ENCODE measurements at regions not wholly inside any gene's neighbourhood (a gene's known extent, or its start where the extent isn't known, plus 50 kb on each side); places are given as distances from the start of the nearest gene placed in this dataset.
A peak's percentile ranks its signal among the peaks of the same experiment; 100 is the strongest.
"Not testable (repeated sequence)": the region's sequence is repeated elsewhere in the genome, so short reads cannot be mapped to it uniquely, and the experiment has no call there.

DNA sequence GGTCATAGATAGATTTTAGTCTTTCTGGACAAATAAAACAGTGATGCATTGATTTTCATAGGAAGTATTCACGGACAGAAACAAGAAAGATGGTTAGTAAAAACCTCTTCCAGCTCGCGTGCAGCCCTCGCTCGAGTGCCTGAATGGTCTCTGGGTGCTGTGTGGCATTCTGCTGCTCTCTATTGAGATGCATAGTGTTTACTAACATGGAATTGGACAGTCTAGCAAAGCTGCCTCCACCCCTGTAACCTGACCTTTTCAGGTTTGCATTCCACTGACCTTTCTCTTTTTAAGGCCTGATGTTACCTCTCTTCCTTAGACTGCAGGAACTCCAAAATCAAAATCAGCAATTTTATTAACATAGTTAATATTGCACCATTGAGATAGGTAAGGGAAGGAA lies 643.4 kb downstream of the JRKL start:
- no peak for DNase-seq (ENCODE audit: extremely low read depth in 1 of 11, low read depth in 9 of 11, low spot score in 4 of 11)

DNA sequence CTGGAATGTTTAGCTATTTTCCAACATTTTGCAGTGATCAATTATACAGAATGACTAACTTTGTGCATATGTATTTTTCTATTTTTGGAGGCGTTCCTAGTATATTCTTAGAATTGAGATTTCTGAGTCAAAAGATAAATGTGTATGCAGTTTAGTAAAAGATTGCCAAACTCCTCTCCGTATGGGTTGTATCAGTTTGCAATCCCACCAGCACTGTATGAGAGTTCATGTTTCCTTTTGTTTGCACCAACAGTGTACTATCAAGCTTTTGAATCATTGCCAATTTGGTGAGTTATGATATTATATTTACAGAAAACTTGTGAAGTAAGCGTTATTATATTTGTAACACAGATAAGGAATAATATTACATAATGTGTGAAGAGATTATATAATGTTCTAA lies 658.7 kb downstream of the JRKL start:
- no peak for DNase-seq (ENCODE audit: extremely low read depth in 1 of 11, low read depth in 9 of 11, low spot score in 4 of 11)

DNA sequence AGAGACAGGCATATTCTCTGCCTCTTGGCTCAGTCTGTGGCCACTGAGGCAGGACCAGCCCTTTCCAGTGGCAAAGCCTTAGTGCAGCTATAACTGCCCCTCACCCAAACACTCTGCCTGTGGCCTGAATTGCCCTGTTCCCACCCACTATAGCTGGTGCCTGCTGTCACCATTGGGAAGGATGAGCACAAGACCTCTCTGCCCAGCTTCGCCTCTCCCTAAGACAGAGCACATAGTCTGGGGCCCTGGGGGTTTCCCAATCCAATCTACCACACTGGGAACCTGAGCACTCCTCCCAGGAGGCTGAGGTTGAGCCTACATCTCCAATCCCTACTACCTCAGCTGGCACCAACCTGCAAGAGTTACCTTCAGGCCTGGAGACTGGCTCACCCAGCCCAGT lies 670.4 kb downstream of the JRKL start:
- DNase-seq (ENCODE audit: extremely low read depth in 1 of 11, low read depth in 9 of 11, low spot score in 4 of 11) = no peak

DNA sequence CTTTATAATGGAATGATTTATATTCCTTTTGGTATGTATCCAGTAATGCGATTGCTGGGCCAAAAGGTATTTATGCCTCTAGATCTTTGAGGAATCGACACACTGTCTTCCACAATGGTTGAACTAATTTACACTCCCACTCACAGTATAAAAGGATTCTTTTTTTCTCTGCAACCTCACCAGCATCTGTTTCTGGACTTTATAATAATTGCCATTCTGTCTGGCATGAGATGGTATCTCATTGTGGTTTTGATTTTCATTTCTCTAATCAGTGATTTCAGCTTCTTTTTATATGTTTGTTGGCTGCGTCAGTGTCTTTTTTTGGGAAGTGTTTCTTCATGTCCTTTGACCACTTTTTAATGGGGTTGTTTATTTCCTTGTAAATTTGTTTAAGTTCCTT lies 679.3 kb downstream of the JRKL start:
- DNase-seq (ENCODE audit: extremely low read depth in 1 of 11, low read depth in 9 of 11, low spot score in 4 of 11) = no peak

DNA sequence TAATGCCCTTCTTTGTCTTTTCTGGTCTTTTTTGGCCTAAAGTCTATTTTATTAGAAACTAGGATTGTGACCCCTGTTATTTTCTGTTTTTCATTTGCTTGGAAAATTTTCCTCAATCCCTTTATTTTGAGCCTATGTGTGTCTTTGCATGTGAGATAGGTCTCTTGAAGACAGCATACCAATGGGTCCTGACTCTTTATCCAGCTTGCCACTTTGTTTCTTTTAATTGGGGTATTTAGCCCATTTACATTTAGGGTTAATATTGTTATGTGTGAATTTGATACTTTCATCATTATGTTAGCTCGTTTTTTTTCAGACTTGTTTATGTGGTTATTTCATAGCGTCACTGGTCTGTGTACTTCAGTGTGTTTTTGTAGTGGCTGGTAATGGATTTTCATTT lies 682.6 kb downstream of the JRKL start:
- DNase-seq (ENCODE audit: extremely low read depth in 1 of 11, low read depth in 9 of 11, low spot score in 4 of 11) = no peak

DNA sequence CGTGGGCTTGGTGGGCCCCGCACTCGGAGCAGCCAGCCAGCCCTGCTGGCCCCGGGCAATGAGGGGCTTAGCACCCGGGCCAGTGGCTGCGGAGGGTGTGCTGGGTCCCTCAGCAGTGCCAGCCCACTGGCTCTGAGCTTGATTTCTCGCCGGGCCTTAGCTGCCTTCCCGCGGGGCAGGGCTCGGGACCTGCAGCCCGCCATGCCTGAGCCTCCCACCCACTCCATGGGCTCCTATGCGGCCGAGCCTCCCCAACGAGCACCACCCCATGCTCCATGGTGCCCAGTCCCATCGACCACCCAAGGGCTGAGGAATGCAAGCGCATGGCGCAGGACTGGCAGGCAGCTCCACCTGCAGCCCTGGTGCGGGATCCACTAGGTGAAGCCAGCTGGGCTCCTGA lies 686.9 kb downstream of the JRKL start:
- DNase-seq (ENCODE audit: extremely low read depth in 1 of 11, low read depth in 9 of 11, low spot score in 4 of 11) = not testable (repeated sequence)

DNA sequence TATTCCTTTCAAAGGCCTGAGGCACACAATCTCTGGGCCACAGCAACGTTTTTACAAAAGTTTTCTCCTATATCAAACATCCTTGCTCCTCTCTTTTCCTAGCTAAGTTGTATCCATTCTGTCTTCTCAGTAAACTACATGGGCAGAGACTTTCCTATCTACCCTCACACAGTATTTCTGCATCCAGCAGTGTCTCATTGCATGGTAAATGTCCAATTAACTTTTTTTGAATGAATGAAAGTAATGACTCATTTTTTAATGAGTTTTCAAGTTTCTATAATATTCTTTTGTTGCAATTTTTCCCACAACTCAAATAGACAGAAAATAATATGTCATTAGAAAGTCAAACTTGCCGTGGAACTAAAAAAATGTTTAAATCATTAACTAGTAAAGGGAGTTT lies 688.6 kb downstream of the JRKL start:
- no peak for DNase-seq (ENCODE audit: extremely low read depth in 1 of 11, low read depth in 9 of 11, low spot score in 4 of 11)

DNA sequence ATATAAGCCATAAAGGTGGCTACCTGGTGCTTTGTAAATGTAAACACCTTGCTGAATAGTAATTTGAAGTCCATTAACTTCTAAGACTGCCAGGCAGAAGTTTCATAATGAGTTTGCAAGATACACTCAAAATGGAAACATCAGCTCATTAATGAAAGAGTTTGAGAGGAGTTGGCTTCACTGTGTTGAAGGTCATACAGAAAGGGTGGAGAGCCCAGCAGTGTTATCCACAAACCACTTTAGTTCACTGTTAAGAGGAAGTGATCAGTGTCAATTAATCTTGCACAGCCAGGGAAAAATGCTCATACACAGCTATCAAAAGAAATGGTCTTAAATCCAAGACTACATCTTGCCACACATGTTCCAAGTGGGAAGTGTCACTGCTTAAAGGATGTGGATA lies 689.4 kb downstream of the JRKL start:
- no peak for DNase-seq (ENCODE audit: extremely low read depth in 1 of 11, low read depth in 9 of 11, low spot score in 4 of 11)

DNA sequence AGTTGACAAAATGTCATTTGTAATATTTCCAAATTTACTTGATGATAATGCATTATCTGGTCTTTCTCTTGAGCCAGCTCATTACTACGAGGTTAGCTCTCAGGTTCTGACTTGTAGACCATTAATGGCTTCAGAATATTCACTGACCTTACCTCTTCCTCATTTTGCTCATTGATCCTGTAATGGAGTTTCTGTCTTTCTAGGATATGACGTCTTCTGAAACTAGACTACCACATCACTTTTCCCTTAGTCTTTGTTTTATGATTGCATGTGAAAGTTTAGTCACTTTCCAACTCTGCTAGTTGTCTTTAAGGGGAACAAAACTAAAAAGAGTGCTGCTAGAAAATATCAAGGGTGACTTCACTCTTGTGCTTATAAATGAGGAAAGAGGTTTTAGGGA lies 697.6 kb downstream of the JRKL start:
- DNase-seq (ENCODE audit: extremely low read depth in 1 of 11, low read depth in 9 of 11, low spot score in 4 of 11) = no peak

DNA sequence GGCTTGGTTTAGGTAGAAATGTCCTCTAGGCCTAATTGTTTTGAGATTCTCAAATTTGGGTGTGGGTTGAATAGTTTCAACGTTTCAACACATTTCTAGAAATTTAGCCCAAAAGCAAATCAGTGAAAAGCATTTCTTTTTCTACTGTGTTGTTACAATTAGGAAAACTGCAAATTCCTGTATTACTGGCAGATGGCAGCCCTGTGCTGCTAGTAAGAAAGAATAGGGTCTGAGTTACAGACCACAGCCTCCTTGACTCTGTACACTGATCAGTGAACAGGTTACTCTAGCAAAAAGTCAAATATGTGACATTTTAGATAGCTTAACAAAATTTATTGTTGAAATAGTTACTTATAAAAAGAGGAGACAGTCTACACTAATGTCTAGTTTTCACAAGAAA lies 703.0 kb downstream of the JRKL start:
- DNase-seq (ENCODE audit: extremely low read depth in 1 of 11, low read depth in 9 of 11, low spot score in 4 of 11) = peak in 8 of 11 donors; percentile 5 to 16 (median 12)

DNA sequence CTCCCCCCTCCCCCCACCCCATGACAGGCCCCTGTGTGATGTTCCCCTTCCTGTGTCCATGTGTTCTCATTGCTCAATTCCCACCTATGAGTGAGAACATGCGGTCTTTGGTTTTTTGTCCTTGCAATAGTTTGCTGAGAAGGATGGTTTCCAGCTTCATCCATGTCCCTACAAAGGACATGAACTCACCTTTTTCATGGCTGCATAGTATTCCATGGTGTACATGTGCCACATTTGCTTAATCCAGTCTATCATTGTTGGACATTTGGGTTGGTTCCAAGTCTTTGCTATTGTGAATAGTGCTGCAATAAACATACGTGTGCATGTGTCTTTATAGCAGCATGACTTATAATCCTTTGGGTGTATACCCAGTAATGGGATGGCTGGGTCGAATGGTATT lies 712.4 kb downstream of the JRKL start:
- not testable (repeated sequence) for DNase-seq (ENCODE audit: extremely low read depth in 1 of 11, low read depth in 9 of 11, low spot score in 4 of 11)

DNA sequence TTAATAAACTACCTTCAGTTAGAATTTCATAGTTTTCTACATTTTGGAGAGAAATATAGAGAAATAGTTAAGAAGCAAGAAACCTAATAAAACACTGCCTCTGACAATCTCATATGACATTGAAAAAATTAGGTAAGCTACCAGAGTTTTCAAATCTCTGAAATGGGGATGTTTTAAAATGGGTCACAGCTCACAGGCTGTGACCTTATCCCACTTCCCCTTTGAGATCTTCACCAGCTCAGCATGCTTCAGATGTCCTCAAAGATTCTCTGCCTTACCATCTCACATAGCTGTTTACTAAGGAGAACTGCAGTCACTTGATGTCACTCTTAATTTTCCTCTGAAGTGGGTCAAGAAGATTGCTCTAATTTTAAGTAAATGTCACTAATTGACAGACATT lies 717.8 kb downstream of the JRKL start:
- no peak for DNase-seq (ENCODE audit: extremely low read depth in 1 of 11, low read depth in 9 of 11, low spot score in 4 of 11)

DNA sequence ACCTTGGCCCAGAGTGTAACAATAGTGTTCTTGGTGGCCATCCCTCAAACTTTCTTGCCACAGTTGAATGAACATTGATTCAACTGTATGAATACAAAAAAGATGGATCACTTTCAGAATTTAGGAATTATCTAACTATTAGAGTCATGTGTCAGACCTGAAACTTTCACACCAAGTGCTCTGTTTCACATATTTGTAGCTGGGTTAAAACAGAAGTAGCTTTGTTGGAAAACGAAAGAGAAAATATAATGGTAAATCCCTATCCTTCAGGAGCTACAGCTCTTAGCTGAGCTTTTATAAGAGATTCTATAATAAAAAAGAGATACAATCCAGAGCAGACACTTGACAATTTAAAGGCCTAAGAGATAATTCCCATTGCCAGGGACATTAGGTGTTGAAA lies 719.3 kb downstream of the JRKL start:
- no peak for DNase-seq (ENCODE audit: extremely low read depth in 1 of 11, low read depth in 9 of 11, low spot score in 4 of 11)

DNA sequence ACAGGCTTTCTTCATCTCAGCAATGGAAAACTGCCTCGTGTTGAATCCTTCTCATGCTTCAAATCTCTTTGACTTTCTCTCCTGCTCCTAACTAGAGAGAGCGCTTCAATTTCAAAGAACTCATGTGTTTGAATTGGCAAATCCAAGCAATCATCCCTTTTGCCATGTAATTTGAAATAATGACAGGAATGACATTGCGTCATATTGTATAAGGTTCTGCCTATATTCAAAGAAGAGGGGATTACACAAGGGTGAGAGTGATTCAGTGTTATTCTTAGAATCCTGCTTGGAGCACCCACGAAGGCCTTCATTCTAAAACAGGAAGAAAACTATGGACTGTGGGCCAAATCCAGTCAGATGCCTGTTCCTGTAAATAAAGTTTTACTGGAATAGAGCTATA lies 720.6 kb downstream of the JRKL start:
- no peak for DNase-seq (ENCODE audit: extremely low read depth in 1 of 11, low read depth in 9 of 11, low spot score in 4 of 11)

DNA sequence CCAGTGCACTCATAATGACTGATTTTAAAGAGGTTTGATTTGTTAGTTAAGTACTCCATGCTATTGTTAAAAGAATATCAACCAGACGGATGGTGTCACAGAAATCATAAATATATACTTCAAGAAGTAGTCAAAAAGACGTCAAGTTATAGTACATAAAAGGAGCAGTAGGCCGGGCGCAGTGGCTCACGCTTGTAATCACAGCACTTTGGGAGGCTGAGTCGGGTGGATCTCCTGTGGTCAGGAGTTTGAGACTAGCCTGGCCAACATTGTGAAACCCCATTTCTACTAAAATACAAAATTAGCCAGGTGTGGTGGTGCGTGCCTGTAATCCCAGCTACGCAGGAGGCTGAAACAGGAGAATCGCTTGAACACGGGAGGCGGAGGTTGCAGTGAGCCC lies 721.7 kb downstream of the JRKL start:
- DNase-seq (ENCODE audit: extremely low read depth in 1 of 11, low read depth in 9 of 11, low spot score in 4 of 11) = no peak

DNA sequence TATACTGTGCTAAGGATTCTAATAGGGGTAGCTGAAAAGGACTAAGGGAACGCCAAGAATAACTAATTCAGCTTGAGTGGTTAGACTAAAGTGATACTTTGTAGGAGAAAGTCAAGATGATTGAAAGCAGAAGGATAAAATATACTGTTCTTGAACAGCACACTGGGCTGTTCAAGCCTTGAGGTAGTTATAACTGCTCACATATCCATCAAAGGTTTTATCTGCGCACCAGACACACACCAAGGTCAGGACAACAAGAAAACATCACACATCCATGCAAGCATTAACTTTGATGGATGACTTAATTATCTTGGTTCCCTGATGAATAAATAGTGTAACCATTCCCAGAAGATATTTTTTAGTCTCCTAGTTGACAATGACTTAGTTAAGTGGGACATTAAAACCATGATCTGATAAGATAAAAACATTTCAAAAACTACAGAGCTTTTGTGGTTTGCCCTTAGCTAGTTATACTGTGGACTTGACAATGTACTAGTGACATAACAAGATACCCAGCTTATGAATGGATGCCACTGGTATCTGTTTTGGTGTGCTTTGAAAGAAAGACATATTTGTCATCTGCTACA lies 728.9 kb downstream of the JRKL start:
- DNase-seq (ENCODE audit: extremely low read depth in 1 of 11, low read depth in 9 of 11, low spot score in 4 of 11) = no peak

DNA sequence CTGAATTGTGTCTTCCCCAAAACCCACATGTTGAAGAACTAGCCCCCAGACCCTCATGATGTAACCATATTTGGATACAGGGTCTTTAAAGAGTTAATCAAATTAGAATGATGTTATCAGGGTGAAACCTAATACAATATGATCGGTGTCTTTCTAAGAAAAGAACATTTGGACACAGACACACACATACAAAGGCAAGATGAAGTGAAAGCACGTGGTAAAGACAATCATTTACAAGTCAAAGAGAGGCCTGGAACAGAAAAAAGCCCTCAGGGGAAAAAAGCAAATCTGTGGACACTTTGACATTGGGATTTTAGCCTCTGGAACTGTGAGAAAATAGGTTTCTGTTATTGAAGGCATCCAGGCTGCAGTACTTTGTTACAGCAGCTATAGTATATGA lies 733.4 kb downstream of the JRKL start:
- no peak for DNase-seq (ENCODE audit: extremely low read depth in 1 of 11, low read depth in 9 of 11, low spot score in 4 of 11)

DNA sequence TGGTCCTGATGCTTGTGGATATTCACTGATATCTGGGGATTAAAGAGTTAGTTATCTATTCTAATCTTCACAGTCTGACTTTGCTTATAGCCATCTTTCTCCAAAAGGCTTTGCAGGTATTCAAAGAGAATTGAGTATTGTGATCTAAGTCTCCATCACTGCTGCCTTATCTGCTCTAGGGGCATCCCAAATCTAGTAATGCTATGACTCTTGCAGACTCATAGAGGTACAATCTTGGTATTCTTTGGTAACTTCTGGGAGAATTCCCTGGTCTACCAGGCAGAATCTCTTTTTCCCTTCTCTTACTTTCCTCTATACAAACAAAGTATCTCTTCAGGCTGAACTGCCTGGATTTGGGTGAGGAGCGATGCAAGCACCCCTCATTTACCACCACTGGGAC lies 746.3 kb downstream of the JRKL start:
- no peak for DNase-seq (ENCODE audit: extremely low read depth in 1 of 11, low read depth in 9 of 11, low spot score in 4 of 11)

DNA sequence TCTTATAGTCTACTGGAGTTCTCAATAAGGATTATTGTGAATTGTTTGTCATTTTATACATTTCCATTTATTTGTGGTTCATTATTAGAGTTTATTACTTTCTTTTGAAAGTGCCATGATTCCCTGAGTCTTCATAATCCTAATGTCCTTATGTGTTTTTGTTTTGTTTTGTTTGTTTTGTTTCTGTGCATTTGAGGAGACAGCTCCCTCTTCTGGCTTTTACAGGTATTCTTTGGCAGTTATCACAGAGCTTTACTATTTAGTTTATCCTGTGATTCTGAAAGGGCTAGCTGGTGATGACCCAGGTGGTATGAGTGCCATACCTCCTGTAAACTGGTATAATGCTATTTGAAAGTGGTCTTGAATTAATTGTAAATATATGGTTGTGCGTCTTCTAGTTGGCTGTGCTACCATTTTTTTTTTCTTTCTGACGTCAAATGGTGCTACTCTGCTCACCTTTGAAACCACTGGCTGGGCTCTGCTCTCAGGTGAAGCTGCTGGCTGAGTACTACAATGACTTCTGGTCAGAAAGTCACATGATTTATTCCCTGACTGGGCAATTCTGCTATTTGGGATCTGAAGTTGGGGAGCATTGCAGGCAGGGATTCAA lies 751.2 kb downstream of the JRKL start:
- no peak for DNase-seq (ENCODE audit: extremely low read depth in 1 of 11, low read depth in 9 of 11, low spot score in 4 of 11)

DNA sequence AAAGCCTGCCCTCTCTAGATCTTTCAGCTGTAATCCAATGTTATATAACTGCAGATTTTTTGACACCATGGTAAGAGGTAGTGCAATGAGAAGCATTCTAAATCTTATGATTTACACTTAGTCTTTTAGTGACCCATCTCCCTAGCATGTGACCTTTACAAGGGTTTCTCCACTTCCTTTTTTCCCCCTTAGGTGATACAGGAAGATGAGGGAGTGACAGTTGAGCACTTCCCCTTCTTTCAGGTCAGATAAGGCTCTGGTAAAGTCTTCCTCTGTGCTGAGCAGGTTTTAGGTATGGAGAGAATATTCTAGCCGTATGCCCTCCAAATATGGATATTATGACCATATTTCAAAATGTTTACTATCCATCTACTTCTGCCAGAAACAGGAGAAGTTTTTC lies 753.6 kb downstream of the JRKL start:
- no peak for DNase-seq (ENCODE audit: extremely low read depth in 1 of 11, low read depth in 9 of 11, low spot score in 4 of 11)

DNA sequence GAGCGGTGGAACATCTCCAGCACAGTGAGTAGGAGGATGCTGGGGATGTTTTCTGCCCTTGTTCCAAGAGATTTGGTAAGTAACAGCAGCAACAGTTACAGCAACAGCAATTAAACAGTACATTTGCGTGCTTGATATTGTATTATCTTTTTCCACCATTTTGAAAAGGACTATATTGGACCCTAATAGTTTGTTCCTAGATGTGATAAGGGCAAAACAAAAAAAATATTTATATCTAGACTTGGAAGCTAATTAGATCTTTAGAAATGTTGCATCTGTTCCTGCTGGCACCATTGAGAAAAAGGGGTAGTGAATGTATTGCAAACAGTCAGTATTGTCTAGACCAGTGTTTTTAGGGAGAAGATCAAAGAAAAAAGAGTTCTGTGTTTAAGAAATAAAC lies 759.9 kb downstream of the JRKL start:
- no peak for DNase-seq (ENCODE audit: extremely low read depth in 1 of 11, low read depth in 9 of 11, low spot score in 4 of 11)
